Stomach (tissue), 4 donors: ENCODE measurements at regions not wholly inside any gene's neighbourhood (a gene's known extent, or its start where the extent isn't known, plus 50 kb on each side); places are given as distances from the start of the nearest gene placed in this dataset.
"Not testable (repeated sequence)": the region's sequence is repeated elsewhere in the genome, so short reads cannot be mapped to it uniquely, and the experiment has no call there.

ENCODE experiments used
- POLR2A ChIP-seq, 4 donors: fragments of 450-650 bp; IDR thresholded peaks; one replicate each; pipeline ENCODE4 v1.6.1; 2016; ENCODE audit warnings: antibody characterized with exemption in 4 of 4, control low read depth in 2 of 4, mild to moderate bottlenecking in 1 of 4, moderate library complexity in 1 of 4
- POLR2AphosphoS5 ChIP-seq, 3 donors: sonication (generic); formaldehyde crosslinking; IDR thresholded peaks; one replicate each; pipeline ENCODE4 v1.6.1; 2016; ENCODE audit warnings: antibody characterized with exemption in 3 of 3
- TF ChIP-seq, protein P1 (sequence below), 7 experiments: fragments of 450-650 bp in 4 of 7; fragments of 200-600 bp in 3 of 7; sonication (generic) in 3 of 7; IDR thresholded peaks; one replicate each; pipeline ENCODE4 v1.5.1; 2016 to 2019; ENCODE audit warnings: antibody characterized with exemption in 7 of 7, control low read depth in 2 of 7, mild to moderate bottlenecking in 1 of 7

DNA sequence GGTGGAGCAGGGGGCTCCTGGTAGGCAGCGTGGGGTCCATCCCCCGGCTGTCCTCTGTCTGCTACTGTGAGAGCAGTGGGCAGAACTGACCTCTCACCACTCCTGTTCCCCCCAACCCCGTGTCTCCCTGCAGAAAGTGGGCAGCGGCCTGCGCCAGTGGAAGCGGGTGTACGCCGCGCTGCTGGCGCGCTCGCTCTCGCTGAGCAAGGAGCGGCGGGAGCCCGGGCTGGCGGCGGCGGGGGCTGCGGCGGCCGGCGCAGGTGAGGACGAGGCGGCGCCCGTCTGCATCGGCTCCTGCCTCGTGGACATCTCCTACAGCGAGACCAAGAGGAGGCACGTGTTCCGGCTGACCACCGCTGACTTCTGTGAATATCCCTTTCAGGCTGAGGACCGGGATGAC, 108.1 kb downstream of the ZNF267 start:
- TF ChIP-seq, protein P1, sequence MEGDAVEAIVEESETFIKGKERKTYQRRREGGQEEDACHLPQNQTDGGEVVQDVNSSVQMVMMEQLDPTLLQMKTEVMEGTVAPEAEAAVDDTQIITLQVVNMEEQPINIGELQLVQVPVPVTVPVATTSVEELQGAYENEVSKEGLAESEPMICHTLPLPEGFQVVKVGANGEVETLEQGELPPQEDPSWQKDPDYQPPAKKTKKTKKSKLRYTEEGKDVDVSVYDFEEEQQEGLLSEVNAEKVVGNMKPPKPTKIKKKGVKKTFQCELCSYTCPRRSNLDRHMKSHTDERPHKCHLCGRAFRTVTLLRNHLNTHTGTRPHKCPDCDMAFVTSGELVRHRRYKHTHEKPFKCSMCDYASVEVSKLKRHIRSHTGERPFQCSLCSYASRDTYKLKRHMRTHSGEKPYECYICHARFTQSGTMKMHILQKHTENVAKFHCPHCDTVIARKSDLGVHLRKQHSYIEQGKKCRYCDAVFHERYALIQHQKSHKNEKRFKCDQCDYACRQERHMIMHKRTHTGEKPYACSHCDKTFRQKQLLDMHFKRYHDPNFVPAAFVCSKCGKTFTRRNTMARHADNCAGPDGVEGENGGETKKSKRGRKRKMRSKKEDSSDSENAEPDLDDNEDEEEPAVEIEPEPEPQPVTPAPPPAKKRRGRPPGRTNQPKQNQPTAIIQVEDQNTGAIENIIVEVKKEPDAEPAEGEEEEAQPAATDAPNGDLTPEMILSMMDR (IDR thresholded peaks at IDR 0.05): not testable (repeated sequence)
- not testable (repeated sequence) for TF ChIP-seq POLR2A, POLR2AphosphoS5 (IDR thresholded peaks at IDR 0.05)
